Smooth muscle cell (in vitro differentiated cells): ENCODE measurements at regions not wholly inside any gene's neighbourhood (a gene's known extent, or its start where the extent isn't known, plus 50 kb on each side); places are given as distances from the start of the nearest gene placed in this dataset.

Source experiments
- DNase-seq: peaks from one replicate; lab custom pipeline; 2025; ENCODE audit not compliant: unreplicated experiment; lab: John Stamatoyannopoulos, UW
- H2AFZ ChIP-seq: fragments of 200-600 bp; sonication (generic); 2 replicates; pipeline ENCODE4 v1.6.0; 2016; ENCODE audit warnings: antibody characterized with exemption, low read depth, mild to moderate bottlenecking
- H3F3A ChIP-seq: fragments of 200-600 bp; sonication (generic); 2 replicates; pipeline ENCODE4 v1.6.0; 2017; ENCODE audit warnings: antibody characterized with exemption, low read depth
- H3K27ac ChIP-seq: fragments of 200-600 bp; sonication (generic); 2 replicates; pipeline ENCODE4 v1.5.1; 2016; ENCODE audit warnings: low read depth, mild to moderate bottlenecking
- H3K27me3 ChIP-seq: fragments of 200-600 bp; sonication (generic); 2 replicates; pipeline ENCODE4 v1.6.1; 2016; ENCODE audit warnings: low read depth, mild to moderate bottlenecking
- H3K36me3 ChIP-seq: fragments of 200-600 bp; sonication (generic); 2 replicates; pipeline ENCODE4 v1.5.1; 2016; ENCODE audit warnings: low read depth
- H3K4me1 ChIP-seq: fragments of 200-600 bp; sonication (generic); 2 replicates; pipeline ENCODE4 v1.5.1; 2016; ENCODE audit warnings: low read depth
- H3K4me2 ChIP-seq: fragments of 200-600 bp; sonication (generic); 2 replicates; pipeline ENCODE4 v1.6.0; 2016; ENCODE audit warnings: mild to moderate bottlenecking
- H3K4me3 ChIP-seq: fragments of 200-600 bp; sonication (generic); 2 replicates; pipeline ENCODE4 v1.5.1; 2016; ENCODE audit warnings: mild to moderate bottlenecking
- H3K79me2 ChIP-seq: fragments of 200-600 bp; sonication (generic); 2 replicates; pipeline ENCODE4 v1.6.0; 2016; ENCODE audit warnings: low read depth, mild to moderate bottlenecking
- H3K9ac ChIP-seq: fragments of 200-600 bp; sonication (generic); 2 replicates; pipeline ENCODE4 v1.6.0; 2016; ENCODE audit warnings: low read depth
- H3K9me3 ChIP-seq: fragments of 200-600 bp; sonication (generic); replicated peaks from 2 replicates; pipeline ENCODE4 v1.5.1; 2016; ENCODE audit warnings: low read depth
- H4K20me1 ChIP-seq: fragments of 200-600 bp; sonication (generic); 2 replicates; pipeline ENCODE4 v1.6.0; 2016; ENCODE audit warnings: low read depth
- CTCF ChIP-seq: fragments of 200-600 bp; sonication (generic); IDR thresholded peaks from 2 replicates; pipeline ENCODE4 v1.5.1; 2017; ENCODE audit warnings: borderline replicate concordance, mild to moderate bottlenecking, antibody characterized with exemption; ENCODE audit not compliant: insufficient read depth, poor library complexity, severe bottlenecking
- WGBS: methylation state at CpG from one replicate; pipeline ENCODE4 v1.1.7; 2016; ENCODE audit warnings: low lambda C conversion rate; 5-methylcytosine and 5-hydroxymethylcytosine counted together

- 68% methylated on average over 7 of the region's 7 CpGs for WGBS
- no peaks in the 10 kb centered on the region for H3K36me3 ChIP-seq
- H3K27me3 ChIP-seq = peaks cover 4% of the 10 kb centered on the region
- no peaks in the 10 kb centered on the region for H3K79me2 ChIP-seq
- H4K20me1 ChIP-seq = no peaks in the 10 kb centered on the region
- H3K9ac ChIP-seq = no peak overlapping the region
- no peak overlapping the region for H3K27ac ChIP-seq
- no peak for DNase-seq
- no peak overlapping the region for H2AFZ ChIP-seq
- TF ChIP-seq CTCF = no peak
- H3K4me2 ChIP-seq = no peak overlapping the region
- no peak overlapping the region for H3K4me3 ChIP-seq
- H3F3A ChIP-seq = no peaks in the 10 kb centered on the region
- no peaks in the 10 kb centered on the region for H3K4me1 ChIP-seq
- H3K9me3 ChIP-seq = no peaks in the 10 kb centered on the region
These were observed 646.4 kb upstream of the MGMT start for GRCh38 chr10:128820663-128821062.

GRCh38 chr10:128823201-128823600, 643.8 kb upstream of the MGMT start:
- no peak overlapping the region for H3K9ac ChIP-seq
- DNase-seq = no peak
- no peak overlapping the region for H3K4me3 ChIP-seq
- no peak overlapping the region for H3K27ac ChIP-seq
- no peaks in the 10 kb centered on the region for H3K9me3 ChIP-seq
- H3K79me2 ChIP-seq = no peaks in the 10 kb centered on the region
- H4K20me1 ChIP-seq = no peaks in the 10 kb centered on the region
- no peak overlapping the region for H2AFZ ChIP-seq
- no peaks in the 10 kb centered on the region for H3K36me3 ChIP-seq
- TF ChIP-seq CTCF = no peak
- no peaks in the 10 kb centered on the region for H3K4me1 ChIP-seq
- no peak overlapping the region for H3K4me2 ChIP-seq
- H3F3A ChIP-seq = no peaks in the 10 kb centered on the region
- 95% methylated on average over 16 of the region's 16 CpGs for WGBS
- H3K27me3 ChIP-seq = peaks cover 11% of the 10 kb centered on the region

- DNase-seq = no peak
- no peak overlapping the region for H2AFZ ChIP-seq
- peaks cover 27% of the 10 kb centered on the region for H3K27me3 ChIP-seq
- H3K9ac ChIP-seq = no peak overlapping the region
- H3K4me3 ChIP-seq = no peak overlapping the region
- H3K36me3 ChIP-seq = no peaks in the 10 kb centered on the region
- TF ChIP-seq CTCF = no peak
- no peak overlapping the region for H3K4me2 ChIP-seq
- no peak overlapping the region for H3K27ac ChIP-seq
- no peaks in the 10 kb centered on the region for H3K9me3 ChIP-seq
- no peaks in the 10 kb centered on the region for H3K79me2 ChIP-seq
- 89% methylated on average over 6 of the region's 6 CpGs for WGBS
- H3K4me1 ChIP-seq = no peaks in the 10 kb centered on the region
- H3F3A ChIP-seq = no peaks in the 10 kb centered on the region
- no peaks in the 10 kb centered on the region for H4K20me1 ChIP-seq
These were observed 641.4 kb upstream of the MGMT start for GRCh38 chr10:128825626-128826025.

GRCh38 chr10:128833671-128834070, 633.4 kb upstream of the MGMT start:
- H3K4me1 ChIP-seq = no peaks in the 10 kb centered on the region
- H3K79me2 ChIP-seq = no peaks in the 10 kb centered on the region
- H3K27ac ChIP-seq = no peak overlapping the region
- H3K4me2 ChIP-seq = no peak overlapping the region
- no peaks in the 10 kb centered on the region for H3K9me3 ChIP-seq
- no peak for DNase-seq
- no peak overlapping the region for H3K4me3 ChIP-seq
- H4K20me1 ChIP-seq = no peaks in the 10 kb centered on the region
- no peak for TF ChIP-seq CTCF
- no peaks in the 10 kb centered on the region for H3F3A ChIP-seq
- H2AFZ ChIP-seq = no peak overlapping the region
- H3K27me3 ChIP-seq = peaks cover 22% of the 10 kb centered on the region
- no peak overlapping the region for H3K9ac ChIP-seq
- 93% methylated on average over 5 of the region's 5 CpGs for WGBS
- H3K36me3 ChIP-seq = no peaks in the 10 kb centered on the region
